Bronchial epithelial cell (primary cell): ENCODE measurements at regions not wholly inside any gene's neighbourhood (a gene's known extent, or its start where the extent isn't known, plus 50 kb on each side); places are given as distances from the start of the nearest gene placed in this dataset.

Experiments
- DNase-seq: peaks from one replicate; pipeline ENCODE4 v3.0.0-alpha.2; 2010; ENCODE audit warnings: low read depth
- FAIRE-seq: peaks from 2 replicates; lab custom pipeline; 2011; peaks lifted over from hg19 to GRCh38; lab: Jason Lieb, UNC
- H3K27me3 ChIP-seq: 2 replicates; pipeline ENCODE4 v1.5.1; 2011; ENCODE audit warnings: low read length; ENCODE audit not compliant: control insufficient read depth, insufficient read depth
- H3K36me3 ChIP-seq: 2 replicates; pipeline ENCODE4 v1.5.1; 2011; ENCODE audit warnings: low read length; ENCODE audit not compliant: control insufficient read depth, insufficient read depth
- H3K4me3 ChIP-seq: 2 replicates; pipeline ENCODE4 v1.5.1; 2011; ENCODE audit warnings: mild to moderate bottlenecking, low read depth, low read length, control low read depth
- CTCF ChIP-seq: IDR thresholded peaks from 2 replicates; pipeline ENCODE4 v1.5.1; 2011; ENCODE audit warnings: mild to moderate bottlenecking, moderate library complexity, low read length, control low read depth, inconsistent platforms; ENCODE audit not compliant: insufficient read depth, severe bottlenecking

- Histone ChIP-seq H3K36me3 (no peaks in the 10 kb centered on the region), H3K4me3 (no peak overlapping the region), H3K27me3 (no peaks in the 10 kb centered on the region)
- FAIRE-seq (no peak), DNase-seq (no peak)
- TF ChIP-seq CTCF: no peak
Measured at GRCh38 chr7:48786951-48787350, 137.4 kb upstream of the CDC14C start.

- H3K4me3 ChIP-seq: no peak overlapping the region
- FAIRE-seq (no peak), DNase-seq (no peak)
- no peaks in the 10 kb centered on the region for H3K27me3 ChIP-seq
- H3K36me3 ChIP-seq: no peaks in the 10 kb centered on the region
- TF ChIP-seq CTCF: no peak
Measured at GRCh38 chr7:48803250-48803649, 121.1 kb upstream of the CDC14C start.

- H3K4me3 ChIP-seq: no peak overlapping the region
- DNase-seq (no peak), FAIRE-seq (no peak)
- no peaks in the 10 kb centered on the region for H3K36me3 ChIP-seq
- no peak for TF ChIP-seq CTCF
- H3K27me3 ChIP-seq: no peaks in the 10 kb centered on the region
Measured at GRCh38 chr7:48806731-48807130, 117.6 kb upstream of the CDC14C start.

- Histone ChIP-seq H3K4me3 (no peak overlapping the region), H3K36me3 (no peaks in the 10 kb centered on the region), H3K27me3 (no peaks in the 10 kb centered on the region)
- no peak for TF ChIP-seq CTCF
- FAIRE-seq (no peak), DNase-seq (no peak)
Measured at GRCh38 chr7:48811071-48811470, 113.3 kb upstream of the CDC14C start.

GRCh38 chr7:48813472-48813871, 110.9 kb upstream of the CDC14C start:
- no peak for FAIRE-seq
- no peak for TF ChIP-seq CTCF
- no peak overlapping the region for H3K4me3 ChIP-seq

GRCh38 chr7:48822138-48822537, 102.2 kb upstream of the CDC14C start:
- no peak for TF ChIP-seq CTCF
- Histone ChIP-seq H3K27me3 (no peaks in the 10 kb centered on the region), H3K36me3 (no peaks in the 10 kb centered on the region), H3K4me3 (no peak overlapping the region)
- DNase-seq (no peak), FAIRE-seq (no peak)

More at GRCh38 chr7:48813472-48813871, 110.9 kb upstream of the CDC14C start:
- DNase-seq: no peak
- Histone ChIP-seq H3K27me3 (no peaks in the 10 kb centered on the region), H3K36me3 (no peaks in the 10 kb centered on the region)
